GM12891 (cell line): ENCODE measurements at regions not wholly inside any gene's neighbourhood (a gene's known extent, or its start where the extent isn't known, plus 50 kb on each side); places are given as distances from the start of the nearest gene placed in this dataset.

ENCODE experiments used
- DNase-seq: peaks from one replicate; pipeline ENCODE4 v3.0.0; 2011; ENCODE audit warnings: low spot score; ENCODE audit not compliant: insufficient read length
- FAIRE-seq: peaks from 2 replicates; lab custom pipeline; 2011; peaks lifted over from hg19 to GRCh38; lab: Jason Lieb, UNC
- PAX5 ChIP-seq: IDR thresholded peaks from 2 replicates; pipeline ENCODE4 v1.6.1; 2011; ENCODE audit warnings: low read length, moderate library complexity, mild to moderate bottlenecking; ENCODE audit not compliant: insufficient read depth, severe bottlenecking
- POLR2A ChIP-seq: IDR thresholded peaks from 2 replicates; pipeline ENCODE4 v1.6.1; 2011; ENCODE audit warnings: low read depth, low read length, control low read depth
- POLR2AphosphoS5 ChIP-seq: IDR thresholded peaks from 2 replicates; pipeline ENCODE4 v1.6.1; 2011; ENCODE audit warnings: low read depth, low read length, control low read depth
- POU2F2 ChIP-seq: IDR thresholded peaks from 2 replicates; pipeline ENCODE4 v1.6.1; 2011; ENCODE audit warnings: low read depth, mild to moderate bottlenecking, control low read depth, low read length, moderate library complexity
- SPI1 ChIP-seq: IDR thresholded peaks from 2 replicates; pipeline ENCODE4 v1.6.1; 2011; ENCODE audit warnings: low read depth, low read length, control low read depth
- TAF1 ChIP-seq: IDR thresholded peaks from 2 replicates; pipeline ENCODE4 v1.6.1; 2011; ENCODE audit warnings: low read depth, low read length, control low read depth

DNA sequence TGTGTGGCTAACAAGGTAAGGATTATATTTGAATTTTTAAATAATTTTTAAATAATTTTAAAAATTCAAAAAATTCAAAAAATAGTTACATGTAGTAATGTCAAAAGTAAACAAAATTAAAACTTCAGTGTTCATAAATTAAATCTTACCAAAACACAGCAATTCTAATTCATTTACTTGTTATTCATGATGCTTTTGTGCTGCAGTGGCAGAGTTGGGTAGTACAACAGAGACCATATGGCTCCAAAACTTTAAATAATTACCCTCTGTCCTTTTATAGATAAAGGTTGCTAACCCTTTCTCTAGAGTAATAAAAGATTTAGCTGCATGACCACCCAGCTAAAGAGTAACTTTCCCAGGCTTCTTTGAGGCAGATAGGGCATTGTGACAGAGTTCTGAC lies 1355.6 kb downstream of the FSTL5 start:
- DNase-seq (no peak), FAIRE-seq (no peak)
- TF ChIP-seq POLR2A (no peak), PAX5 (no peak), SPI1 (no peak), POLR2AphosphoS5 (no peak), TAF1 (no peak), POU2F2 (no peak)

DNA sequence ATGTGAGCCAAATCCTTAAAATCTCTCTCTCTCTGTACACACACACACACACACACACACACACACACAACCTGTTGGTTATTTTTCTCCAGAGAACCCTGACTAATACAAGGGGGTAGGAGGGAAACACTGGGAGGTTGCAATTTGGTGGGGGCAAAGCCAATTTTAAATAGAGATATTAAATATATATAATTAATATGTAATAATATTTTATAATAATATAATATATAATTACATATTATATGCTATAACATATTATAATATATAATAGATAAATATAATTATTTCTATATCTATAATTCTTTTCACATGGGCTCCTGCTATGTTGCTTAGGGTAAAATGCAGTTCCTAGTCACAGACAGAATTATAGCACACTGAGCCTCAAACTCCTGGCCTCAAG lies 1354.2 kb downstream of the FSTL5 start:
- FAIRE-seq (no peak), DNase-seq (no peak)
- TF ChIP-seq POLR2AphosphoS5 = no peak

DNA sequence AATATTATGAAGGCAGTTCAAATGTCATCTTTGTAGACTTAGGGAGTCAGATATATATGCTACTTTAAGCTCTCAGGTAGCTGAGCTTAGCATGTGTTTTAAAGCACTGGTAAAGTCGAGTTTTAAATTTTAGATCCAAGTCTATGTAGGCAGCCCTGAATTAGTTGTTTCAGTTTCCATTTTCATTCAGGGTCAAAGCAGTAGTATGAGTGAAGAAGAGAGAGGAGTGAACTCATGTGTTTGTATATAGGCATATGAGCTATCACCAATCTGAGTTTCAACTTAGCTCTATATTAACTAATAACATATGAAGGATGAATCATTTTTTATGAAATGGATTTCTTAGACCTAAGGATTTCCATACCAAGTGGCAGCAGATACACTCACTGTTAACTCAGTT lies 1353.4 kb downstream of the FSTL5 start:
- FAIRE-seq (no peak), DNase-seq (no peak)
- TF ChIP-seq POU2F2 (no peak), TAF1 (no peak), PAX5 (no peak), POLR2AphosphoS5 (no peak), SPI1 (no peak), POLR2A (no peak)

DNA sequence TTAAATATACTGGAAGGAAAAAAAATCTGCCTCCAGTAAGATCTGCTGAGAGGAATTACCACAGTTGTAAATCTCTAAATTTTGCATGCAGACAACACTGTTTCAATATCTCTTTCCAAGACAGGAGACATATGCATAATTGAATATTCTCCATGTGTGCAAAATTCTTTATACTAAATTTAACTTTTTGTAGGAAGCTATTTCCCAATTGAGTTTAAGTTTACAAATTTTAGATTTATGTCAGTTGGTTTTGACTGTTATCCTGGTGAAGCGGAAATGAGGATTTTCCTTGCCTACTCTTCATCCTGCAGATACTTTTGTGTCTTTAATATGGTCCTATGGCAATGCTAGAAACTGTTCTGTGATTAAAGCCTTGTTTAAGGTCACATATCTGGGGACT lies 1352.9 kb downstream of the FSTL5 start:
- DNase-seq (no peak), FAIRE-seq (no peak)
- TF ChIP-seq POLR2A = no peak
- TF ChIP-seq POU2F2 = no peak
- TF ChIP-seq PAX5 = no peak
- TF ChIP-seq SPI1 = no peak
- TF ChIP-seq TAF1 = no peak

DNA sequence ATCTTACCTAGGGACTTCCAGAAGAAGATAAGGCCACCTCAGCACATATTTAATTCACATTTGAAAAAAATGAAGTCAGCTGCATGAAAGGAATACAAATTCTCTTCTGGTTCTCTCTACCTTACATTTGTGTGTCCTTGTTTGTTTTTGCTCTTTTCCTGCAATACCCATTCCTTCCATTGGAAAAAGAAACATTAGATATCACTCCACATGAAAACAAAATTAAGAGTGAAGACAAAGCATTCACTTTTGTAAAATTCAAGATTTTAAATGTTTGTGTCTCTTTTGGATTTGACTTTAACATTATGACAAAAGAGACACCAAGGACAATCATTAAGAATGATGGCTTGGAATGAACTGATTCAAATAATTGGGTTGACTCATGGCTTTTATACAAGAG lies 1351.8 kb downstream of the FSTL5 start:
- FAIRE-seq (no peak), DNase-seq (no peak)
- no peak for TF ChIP-seq SPI1
- TF ChIP-seq TAF1 = no peak
- TF ChIP-seq POU2F2 = no peak
- no peak for TF ChIP-seq POLR2AphosphoS5
- no peak for TF ChIP-seq PAX5
- no peak for TF ChIP-seq POLR2A

DNA sequence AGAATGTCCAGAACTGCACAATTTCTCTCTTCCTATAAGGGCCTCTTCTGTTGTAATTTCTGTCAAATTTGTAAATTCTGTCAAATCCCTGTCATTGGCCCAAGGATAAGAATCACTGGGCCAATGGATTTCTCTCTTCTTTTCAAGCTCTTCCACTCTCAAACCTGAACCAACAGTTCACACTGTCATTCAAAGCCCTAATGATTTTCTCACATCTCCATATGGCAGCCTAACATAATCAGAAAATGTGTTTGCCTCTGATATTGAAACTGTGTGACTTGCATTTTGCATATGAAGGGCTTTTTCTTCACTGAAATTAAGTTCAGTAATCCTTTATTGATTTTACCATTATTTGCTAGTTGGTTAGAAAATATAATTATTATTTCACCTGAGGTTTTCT lies 1349.1 kb downstream of the FSTL5 start:
- FAIRE-seq = no peak
- DNase-seq = no peak
- TF ChIP-seq POLR2A (no peak), TAF1 (no peak), SPI1 (no peak), POU2F2 (no peak), POLR2AphosphoS5 (no peak), PAX5 (no peak)

DNA sequence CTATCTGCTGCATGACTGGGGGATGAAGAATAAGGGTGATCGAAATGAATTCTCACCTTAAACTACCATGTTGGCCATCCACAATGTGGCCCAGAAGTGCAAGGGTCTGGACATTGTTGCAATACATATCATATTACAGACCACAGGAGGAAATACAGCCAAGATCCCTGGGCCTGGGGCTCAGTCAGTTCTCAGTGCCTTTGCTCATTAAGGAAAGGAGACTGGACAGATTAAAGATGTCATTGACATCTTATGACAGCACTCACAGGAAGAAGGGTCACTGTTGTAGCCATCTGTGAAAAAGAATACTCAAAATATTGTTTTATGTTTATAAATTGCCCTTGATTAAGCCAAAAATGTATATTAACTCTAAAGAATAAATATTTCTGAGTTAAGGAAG lies 1345.2 kb downstream of the FSTL5 start:
- DNase-seq (no peak), FAIRE-seq (no peak)
- no peak for TF ChIP-seq SPI1
- TF ChIP-seq POLR2A = no peak
- no peak for TF ChIP-seq PAX5
- TF ChIP-seq POLR2AphosphoS5 = no peak
- TF ChIP-seq POU2F2 = no peak
- TF ChIP-seq TAF1 = no peak

DNA sequence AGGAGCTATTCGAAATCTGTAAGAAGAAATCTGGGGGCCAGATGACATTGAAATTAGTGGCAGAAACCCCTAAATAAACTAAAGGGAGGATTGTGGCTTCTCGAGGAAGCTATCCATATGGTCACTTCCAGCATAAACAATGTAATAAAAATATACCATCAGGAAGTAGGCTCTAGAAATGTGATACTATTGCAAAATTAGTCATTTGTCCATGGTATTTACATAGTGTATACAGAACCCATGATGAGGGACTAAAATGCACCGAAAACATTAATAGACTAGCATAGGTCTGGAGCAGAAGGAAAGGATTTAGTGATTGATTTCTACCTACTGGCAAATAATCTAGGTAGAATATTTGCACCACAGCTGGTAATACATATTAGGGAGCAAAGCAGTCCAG lies 1344.0 kb downstream of the FSTL5 start:
- no peak for FAIRE-seq
- TF ChIP-seq TAF1 (no peak), POU2F2 (no peak), POLR2AphosphoS5 (no peak), POLR2A (no peak), SPI1 (no peak), PAX5 (no peak)
- DNase-seq = no peak

DNA sequence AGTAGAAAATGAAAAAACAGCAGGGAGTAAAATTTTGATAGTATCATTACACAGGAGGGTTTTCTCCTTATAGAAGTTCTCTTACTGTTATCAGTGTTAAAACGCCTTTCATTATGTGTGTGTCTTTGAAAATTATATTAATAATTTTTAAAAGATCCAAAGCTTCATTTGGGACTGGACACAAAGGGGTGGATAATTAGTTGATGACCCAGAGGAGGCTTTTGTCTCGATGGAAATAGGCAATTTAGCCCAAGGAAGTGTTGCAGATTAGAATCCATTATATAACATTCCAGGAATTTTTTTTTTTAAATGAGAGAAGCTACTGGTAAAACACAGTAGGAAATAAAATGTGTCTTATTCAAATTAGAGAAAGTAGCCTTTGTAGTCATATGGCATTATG lies 1339.3 kb downstream of the FSTL5 start:
- DNase-seq (no peak), FAIRE-seq (no peak)
- TF ChIP-seq PAX5 (no peak), SPI1 (no peak), POU2F2 (no peak), POLR2AphosphoS5 (no peak), POLR2A (no peak), TAF1 (no peak)

DNA sequence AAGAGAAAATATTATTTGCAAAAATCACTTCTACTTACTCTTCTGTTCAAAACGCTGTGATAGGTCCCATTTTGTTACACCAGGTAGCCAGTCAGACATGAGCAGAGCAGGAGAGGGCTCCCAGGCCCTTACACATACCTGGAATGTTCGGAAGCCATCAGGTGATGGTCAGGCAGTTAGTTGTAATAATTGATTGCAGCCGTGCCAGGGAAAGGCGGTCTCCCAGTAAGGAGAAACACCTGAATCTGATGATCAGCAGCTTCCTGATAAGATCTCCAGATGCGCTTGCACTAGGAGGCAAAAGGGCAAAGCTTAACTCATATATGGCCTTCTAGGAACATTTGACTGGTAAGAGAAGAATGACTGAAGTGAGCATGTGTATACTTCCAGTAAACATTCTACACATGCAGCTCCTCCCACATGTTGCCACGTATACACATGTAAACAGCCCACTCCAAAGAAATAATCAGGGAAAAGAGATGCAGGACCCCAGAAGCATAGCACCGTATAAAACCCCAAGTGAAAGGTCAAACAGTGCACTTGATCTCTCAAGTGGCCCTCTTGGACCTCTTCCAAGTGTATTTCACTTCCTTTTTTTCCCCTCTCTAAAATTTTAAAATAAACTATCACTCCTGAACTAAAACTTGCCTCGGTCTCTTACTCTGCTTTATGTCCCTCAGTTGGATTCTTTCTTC lies 1338.0 kb downstream of the FSTL5 start:
- FAIRE-seq (no peak), DNase-seq (no peak)
- TF ChIP-seq POU2F2 (no peak), TAF1 (no peak), SPI1 (peak; percentile 51)
